GM23338 (cell line): ENCODE measurements at regions not wholly inside any gene's neighbourhood (a gene's known extent, or its start where the extent isn't known, plus 50 kb on each side); places are given as distances from the start of the nearest gene placed in this dataset.

Experiments
- ATAC-seq: fragments of 200-7000 bp; cut with Tn5 transposase; 3 replicates; pipeline ENCODE4 v1.9.1; 2020
- DNase-seq: peaks from one replicate; pipeline ENCODE4 v3.0.0-alpha.2; 2015; ENCODE audit warnings: low spot score
- H2AFZ ChIP-seq: fragments of 200-600 bp; sonication (generic); 2 replicates; pipeline ENCODE4 v1.8.0; 2016; ENCODE audit warnings: antibody characterized with exemption, mild to moderate bottlenecking, moderate library complexity
- H3F3A ChIP-seq: fragments of 200-600 bp; sonication (generic); replicated peaks from 2 replicates; pipeline ENCODE4 v1.8.0; 2017; ENCODE audit warnings: antibody characterized with exemption, mixed run types, low read depth
- H3K27ac ChIP-seq: fragments of 200-600 bp; sonication (generic); 2 replicates; pipeline ENCODE4 v1.6.1; 2016; ENCODE audit warnings: low read depth
- H3K27me3 ChIP-seq: fragments of 200-600 bp; sonication (generic); 2 replicates; pipeline ENCODE4 v1.8.0; 2016; ENCODE audit warnings: mild to moderate bottlenecking, mixed run types, moderate library complexity; ENCODE audit not compliant: insufficient read depth
- H3K36me3 ChIP-seq: fragments of 200-600 bp; sonication (generic); 2 replicates; pipeline ENCODE4 v1.8.0; 2016; ENCODE audit warnings: mild to moderate bottlenecking; ENCODE audit not compliant: insufficient read depth
- H3K4me1 ChIP-seq: fragments of 200-600 bp; sonication (generic); 2 replicates; pipeline ENCODE4 v1.8.0; 2016; ENCODE audit warnings: mild to moderate bottlenecking, moderate library complexity; ENCODE audit not compliant: insufficient read depth
- H3K4me2 ChIP-seq: fragments of 200-600 bp; sonication (generic); 2 replicates; pipeline ENCODE4 v1.7.1; 2017; ENCODE audit warnings: mixed run types
- H3K4me3 ChIP-seq: fragments of 200-600 bp; sonication (generic); 2 replicates; pipeline ENCODE4 v1.6.1; 2016; ENCODE audit warnings: mixed run types
- H3K79me2 ChIP-seq: fragments of 200-600 bp; sonication (generic); replicated peaks from 2 replicates; pipeline ENCODE4 v1.8.0; 2017; ENCODE audit warnings: mild to moderate bottlenecking; ENCODE audit not compliant: insufficient read depth
- H3K9me2 ChIP-seq: fragments of 200-600 bp; sonication (generic); 2 replicates; pipeline ENCODE4 v1.8.0; 2017; ENCODE audit not compliant: insufficient read depth
- H4K20me1 ChIP-seq: fragments of 200-600 bp; sonication (generic); replicated peaks from 2 replicates; pipeline ENCODE4 v1.8.0; 2017; ENCODE audit warnings: mild to moderate bottlenecking; ENCODE audit not compliant: insufficient read depth
- H3K27ac Mint-ChIP-seq: 2 replicates; pipeline ENCODE4 v1.8.0; 2020; ENCODE audit warnings: inconsistent platforms, mild to moderate bottlenecking, moderate library complexity, mixed read lengths
- H3K27me3 Mint-ChIP-seq: 3 replicates; pipeline ENCODE4 v1.8.0; 2022; ENCODE audit warnings: low read depth, mild to moderate bottlenecking, moderate library complexity, mixed read lengths, inconsistent platforms; ENCODE audit not compliant: insufficient read depth, poor library complexity
- H3K36me3 Mint-ChIP-seq: 3 replicates; pipeline ENCODE4 v1.8.0; 2021; ENCODE audit warnings: low read depth, mild to moderate bottlenecking, inconsistent platforms, moderate library complexity, mixed read lengths
- H3K4me1 Mint-ChIP-seq: 3 replicates; pipeline ENCODE4 v1.8.0; 2020; ENCODE audit warnings: mild to moderate bottlenecking, inconsistent platforms, mixed read lengths
- H3K4me3 Mint-ChIP-seq: 3 replicates; pipeline ENCODE4 v1.8.0; 2021; ENCODE audit warnings: moderate library complexity, mild to moderate bottlenecking, inconsistent platforms, mixed read lengths
- H3K9me3 Mint-ChIP-seq: 3 replicates; pipeline ENCODE4 v1.8.0; 2020; ENCODE audit warnings: moderate library complexity, mild to moderate bottlenecking, inconsistent platforms, mixed read lengths
- CREB1 ChIP-seq: fragments of 250-450 bp; sonication (Bioruptor Pico); IDR thresholded peaks from 2 replicates; pipeline ENCODE4 v1.5.0; 2020; ENCODE audit warnings: low read depth, mild to moderate bottlenecking, moderate library complexity
- EZH2 ChIP-seq: fragments of 200-600 bp; sonication (generic); IDR thresholded peaks from one replicate; pipeline ENCODE4 v1.8.0; 2017; ENCODE audit warnings: antibody characterized with exemption, mild to moderate bottlenecking, low read depth; ENCODE audit not compliant: unreplicated experiment
- EZH2phosphoT487 ChIP-seq: fragments of 200-600 bp; sonication (generic); IDR thresholded peaks from one replicate; pipeline ENCODE4 v1.8.1; 2018; ENCODE audit warnings: antibody characterized with exemption; ENCODE audit not compliant: unreplicated experiment
- JUNB ChIP-seq: IDR thresholded peaks from one replicate; pipeline ENCODE4 v1.6.1; 2016; ENCODE audit warnings: antibody characterized with exemption; ENCODE audit not compliant: unreplicated experiment
- NANOG ChIP-seq: IDR thresholded peaks from 2 replicates; pipeline ENCODE4 v1.6.1; 2016; ENCODE audit warnings: antibody characterized with exemption, borderline replicate concordance
- POLR2AphosphoS5 ChIP-seq: IDR thresholded peaks from 2 replicates; pipeline ENCODE4 v1.6.1; 2016; ENCODE audit warnings: antibody characterized with exemption, low read depth
- STAT1 ChIP-seq: IDR thresholded peaks from one replicate; pipeline ENCODE4 v1.6.1; 2016; ENCODE audit warnings: antibody characterized with exemption; ENCODE audit not compliant: unreplicated experiment
- ZNF114 ChIP-seq: fragments of 250-450 bp; sonication (Bioruptor Pico); IDR thresholded peaks from 2 replicates; pipeline ENCODE4 v1.5.0; 2020; ENCODE audit warnings: mild to moderate bottlenecking, moderate library complexity
- ZNF331 ChIP-seq: fragments of 250-450 bp; sonication (Bioruptor Pico); IDR thresholded peaks from 2 replicates; pipeline ENCODE4 v1.5.0; 2020; ENCODE audit warnings: low read depth, mild to moderate bottlenecking, moderate library complexity
- ZNF462 ChIP-seq: fragments of 250-450 bp; sonication (Bioruptor Pico); IDR thresholded peaks from 2 replicates; pipeline ENCODE4 v1.5.0; 2020; ENCODE audit warnings: mild to moderate bottlenecking, moderate library complexity
- TF ChIP-seq, protein P1 (sequence below): IDR thresholded peaks from 2 replicates; pipeline ENCODE4 v1.6.1; 2016; ENCODE audit warnings: antibody characterized with exemption
- TF ChIP-seq, protein P2 (sequence below), 2 experiments: fragments of 200-600 bp in 1 of 2; sonication (generic) in 1 of 2; conservative IDR thresholded peaks; 2 replicates each; pipeline versions ENCODE4 v1.5.1 to v1.6.1; 2016 to 2017; ENCODE audit warnings: antibody characterized with exemption in 2 of 2, low read depth in 2 of 2, mild to moderate bottlenecking in 2 of 2, moderate library complexity in 1 of 2
- TF ChIP-seq, protein P3 (sequence below): IDR thresholded peaks from one replicate; pipeline ENCODE4 v1.6.1; 2018; ENCODE audit warnings: antibody characterized with exemption; ENCODE audit not compliant: unreplicated experiment

GRCh38 chr16:86739808-86740207 lies 161.5 kb downstream of the FOXL1 start (continued):
- no peak for TF ChIP-seq POLR2AphosphoS5
- no peak for TF ChIP-seq EZH2phosphoT487
- no peak for TF ChIP-seq STAT1

GRCh38 chr16:86740298-86740697 lies 161.9 kb downstream of the FOXL1 start:
- Histone ChIP-seq H2AFZ (no peak overlapping the region; the same call in 1 of the 2 replicates), H3K4me2 (no peak overlapping the region), H3K4me3 (no peak overlapping the region), H3K27me3 (no peaks in the 10 kb centered on the region), H3K4me1 (peaks cover 12% of the 10 kb centered on the region), H3F3A (no peaks in the 10 kb centered on the region), H3K79me2 (no peaks in the 10 kb centered on the region), H3K9me2 (no peaks in the 10 kb centered on the region), H3K36me3 (no peaks in the 10 kb centered on the region), H4K20me1 (no peaks in the 10 kb centered on the region), H3K27ac (0 out of 2 replicates have a peak overlapping the region, but pooled peaks have one; percentile 70)
- Mint-ChIP-seq H3K27ac (no peak overlapping the region), H3K4me1 (peaks cover 38% of the 10 kb centered on the region), H3K4me3 (no peak overlapping the region), H3K27me3 (peaks cover 14% of the 10 kb centered on the region), H3K9me3 (peaks cover 20% of the 10 kb centered on the region), H3K36me3 (peaks cover 33% of the 10 kb centered on the region)
- no peak for TF ChIP-seq NANOG
- TF ChIP-seq POLR2AphosphoS5 = no peak
- TF ChIP-seq ZNF114 (CRISPR knock-in tag) = no peak
- no peak for TF ChIP-seq ZNF462 (CRISPR knock-in tag)
- TF ChIP-seq, protein P1, sequence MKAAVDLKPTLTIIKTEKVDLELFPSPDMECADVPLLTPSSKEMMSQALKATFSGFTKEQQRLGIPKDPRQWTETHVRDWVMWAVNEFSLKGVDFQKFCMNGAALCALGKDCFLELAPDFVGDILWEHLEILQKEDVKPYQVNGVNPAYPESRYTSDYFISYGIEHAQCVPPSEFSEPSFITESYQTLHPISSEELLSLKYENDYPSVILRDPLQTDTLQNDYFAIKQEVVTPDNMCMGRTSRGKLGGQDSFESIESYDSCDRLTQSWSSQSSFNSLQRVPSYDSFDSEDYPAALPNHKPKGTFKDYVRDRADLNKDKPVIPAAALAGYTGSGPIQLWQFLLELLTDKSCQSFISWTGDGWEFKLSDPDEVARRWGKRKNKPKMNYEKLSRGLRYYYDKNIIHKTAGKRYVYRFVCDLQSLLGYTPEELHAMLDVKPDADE = no peak
- no peak for TF ChIP-seq CREB1 (CRISPR knock-in tag)
- TF ChIP-seq EZH2phosphoT487 = no peak
- TF ChIP-seq, protein P2, sequence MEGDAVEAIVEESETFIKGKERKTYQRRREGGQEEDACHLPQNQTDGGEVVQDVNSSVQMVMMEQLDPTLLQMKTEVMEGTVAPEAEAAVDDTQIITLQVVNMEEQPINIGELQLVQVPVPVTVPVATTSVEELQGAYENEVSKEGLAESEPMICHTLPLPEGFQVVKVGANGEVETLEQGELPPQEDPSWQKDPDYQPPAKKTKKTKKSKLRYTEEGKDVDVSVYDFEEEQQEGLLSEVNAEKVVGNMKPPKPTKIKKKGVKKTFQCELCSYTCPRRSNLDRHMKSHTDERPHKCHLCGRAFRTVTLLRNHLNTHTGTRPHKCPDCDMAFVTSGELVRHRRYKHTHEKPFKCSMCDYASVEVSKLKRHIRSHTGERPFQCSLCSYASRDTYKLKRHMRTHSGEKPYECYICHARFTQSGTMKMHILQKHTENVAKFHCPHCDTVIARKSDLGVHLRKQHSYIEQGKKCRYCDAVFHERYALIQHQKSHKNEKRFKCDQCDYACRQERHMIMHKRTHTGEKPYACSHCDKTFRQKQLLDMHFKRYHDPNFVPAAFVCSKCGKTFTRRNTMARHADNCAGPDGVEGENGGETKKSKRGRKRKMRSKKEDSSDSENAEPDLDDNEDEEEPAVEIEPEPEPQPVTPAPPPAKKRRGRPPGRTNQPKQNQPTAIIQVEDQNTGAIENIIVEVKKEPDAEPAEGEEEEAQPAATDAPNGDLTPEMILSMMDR (conservative IDR thresholded peaks at IDR 0.05; ENCODE audit: low read depth in 2 of 2) = no peak
- TF ChIP-seq, protein P3, sequence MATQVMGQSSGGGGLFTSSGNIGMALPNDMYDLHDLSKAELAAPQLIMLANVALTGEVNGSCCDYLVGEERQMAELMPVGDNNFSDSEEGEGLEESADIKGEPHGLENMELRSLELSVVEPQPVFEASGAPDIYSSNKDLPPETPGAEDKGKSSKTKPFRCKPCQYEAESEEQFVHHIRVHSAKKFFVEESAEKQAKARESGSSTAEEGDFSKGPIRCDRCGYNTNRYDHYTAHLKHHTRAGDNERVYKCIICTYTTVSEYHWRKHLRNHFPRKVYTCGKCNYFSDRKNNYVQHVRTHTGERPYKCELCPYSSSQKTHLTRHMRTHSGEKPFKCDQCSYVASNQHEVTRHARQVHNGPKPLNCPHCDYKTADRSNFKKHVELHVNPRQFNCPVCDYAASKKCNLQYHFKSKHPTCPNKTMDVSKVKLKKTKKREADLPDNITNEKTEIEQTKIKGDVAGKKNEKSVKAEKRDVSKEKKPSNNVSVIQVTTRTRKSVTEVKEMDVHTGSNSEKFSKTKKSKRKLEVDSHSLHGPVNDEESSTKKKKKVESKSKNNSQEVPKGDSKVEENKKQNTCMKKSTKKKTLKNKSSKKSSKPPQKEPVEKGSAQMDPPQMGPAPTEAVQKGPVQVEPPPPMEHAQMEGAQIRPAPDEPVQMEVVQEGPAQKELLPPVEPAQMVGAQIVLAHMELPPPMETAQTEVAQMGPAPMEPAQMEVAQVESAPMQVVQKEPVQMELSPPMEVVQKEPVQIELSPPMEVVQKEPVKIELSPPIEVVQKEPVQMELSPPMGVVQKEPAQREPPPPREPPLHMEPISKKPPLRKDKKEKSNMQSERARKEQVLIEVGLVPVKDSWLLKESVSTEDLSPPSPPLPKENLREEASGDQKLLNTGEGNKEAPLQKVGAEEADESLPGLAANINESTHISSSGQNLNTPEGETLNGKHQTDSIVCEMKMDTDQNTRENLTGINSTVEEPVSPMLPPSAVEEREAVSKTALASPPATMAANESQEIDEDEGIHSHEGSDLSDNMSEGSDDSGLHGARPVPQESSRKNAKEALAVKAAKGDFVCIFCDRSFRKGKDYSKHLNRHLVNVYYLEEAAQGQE = no peak
- no peak for TF ChIP-seq EZH2
- no peak for TF ChIP-seq ZNF331
- no peak for TF ChIP-seq JUNB
- TF ChIP-seq STAT1 = no peak
- DNase-seq (no peak), ATAC-seq (no peak)
